Loucy (cell line): ENCODE measurements at regions not wholly inside any gene's neighbourhood (a gene's known extent, or its start where the extent isn't known, plus 50 kb on each side); places are given as distances from the start of the nearest gene placed in this dataset.

Experiments
- H2AFZ ChIP-seq: fragments of 200-600 bp; sonication (generic); 2 replicates; pipeline ENCODE4 v1.6.0; 2016; ENCODE audit warnings: antibody characterized with exemption, mild to moderate bottlenecking, low read length, moderate library complexity
- H3F3A ChIP-seq: fragments of 200-600 bp; 2 replicates; pipeline ENCODE4 v1.6.0; 2016; ENCODE audit warnings: antibody characterized with exemption, low read depth, mild to moderate bottlenecking
- H3K27me3 ChIP-seq: fragments of 200-600 bp; sonication (generic); 2 replicates; pipeline ENCODE4 v1.6.1; 2014; ENCODE audit warnings: low read length, mild to moderate bottlenecking; ENCODE audit not compliant: insufficient read depth, poor library complexity, severe bottlenecking
- H3K36me3 ChIP-seq: fragments of 200-600 bp; sonication (generic); 2 replicates; pipeline ENCODE4 v1.6.1; 2016; ENCODE audit warnings: low read length; ENCODE audit not compliant: insufficient read depth
- H3K4me1 ChIP-seq: fragments of 200-600 bp; sonication (generic); 2 replicates; pipeline ENCODE4 v1.5.1; 2014; ENCODE audit warnings: low read length, mild to moderate bottlenecking; ENCODE audit not compliant: insufficient read depth, poor library complexity, severe bottlenecking
- H3K4me2 ChIP-seq: fragments of 200-600 bp; sonication (generic); 2 replicates; pipeline ENCODE4 v1.6.0; 2014; ENCODE audit warnings: antibody characterized with exemption, low read length, low read depth, mild to moderate bottlenecking; ENCODE audit not compliant: poor library complexity, severe bottlenecking
- H3K4me3 ChIP-seq: fragments of 200-600 bp; sonication (generic); 2 replicates; pipeline ENCODE4 v1.5.1; 2014; ENCODE audit warnings: low read length, mild to moderate bottlenecking, mixed read lengths; ENCODE audit not compliant: poor library complexity, severe bottlenecking
- H3K79me2 ChIP-seq: fragments of 200-600 bp; sonication (generic); 2 replicates; pipeline ENCODE4 v1.6.1; 2014; ENCODE audit warnings: low read length; ENCODE audit not compliant: insufficient read depth
- H3K9ac ChIP-seq: fragments of 200-600 bp; sonication (generic); 2 replicates; pipeline ENCODE4 v1.6.0; 2014; ENCODE audit warnings: mild to moderate bottlenecking, low read depth, low read length, moderate library complexity; ENCODE audit not compliant: poor library complexity, severe bottlenecking
- H3K9me2 ChIP-seq: fragments of 200-600 bp; sonication (generic); replicated peaks from 2 replicates; pipeline ENCODE4 v1.6.1; 2016; ENCODE audit warnings: low read depth, low read length, mixed read lengths
- H3K9me3 ChIP-seq: fragments of 200-600 bp; sonication (generic); 2 replicates; pipeline ENCODE4 v1.6.1; 2014; ENCODE audit warnings: mild to moderate bottlenecking, antibody characterized with exemption, low read length, low read depth; ENCODE audit not compliant: insufficient read depth
- H4K20me1 ChIP-seq: fragments of 200-600 bp; sonication (generic); 2 replicates; pipeline ENCODE4 v1.6.0; 2014; ENCODE audit warnings: antibody characterized with exemption, low read length, mild to moderate bottlenecking; ENCODE audit not compliant: insufficient read depth, poor library complexity, severe bottlenecking
- EZH2phosphoT487 ChIP-seq: fragments of 200-600 bp; IDR thresholded peaks from 2 replicates; pipeline ENCODE4 v1.6.1; 2018; ENCODE audit warnings: antibody characterized with exemption, mild to moderate bottlenecking, moderate library complexity, borderline replicate concordance
- TF ChIP-seq, protein P1 (sequence below): fragments of 200-600 bp; sonication (generic); conservative IDR thresholded peaks from 2 replicates; pipeline ENCODE4 v1.5.1; 2014; ENCODE audit warnings: mild to moderate bottlenecking, antibody characterized with exemption, low read length

DNA sequence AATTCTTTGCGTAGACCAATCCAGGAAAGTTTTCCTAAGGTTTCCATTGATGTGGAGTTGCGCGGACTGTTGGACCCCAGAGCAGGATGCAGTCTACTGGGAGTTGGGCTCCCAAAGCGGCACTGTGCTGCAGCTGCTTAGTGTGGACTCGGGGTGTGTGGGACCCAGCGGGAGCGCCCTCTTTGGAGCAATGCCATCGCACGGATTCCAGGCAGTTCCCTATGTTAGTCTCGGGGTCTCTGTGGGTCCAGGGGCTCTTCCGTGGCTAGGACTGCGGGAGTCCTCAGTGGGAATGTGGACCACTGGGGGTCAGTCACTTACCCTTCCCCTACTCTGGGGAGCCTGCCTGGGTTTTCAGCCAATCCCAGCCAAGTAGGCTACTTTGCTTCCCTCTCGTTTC is 151.7 kb upstream of the OLIG3 start:
- Histone ChIP-seq H3K27me3 (no peaks in the 10 kb centered on the region), H3K9ac (no peak overlapping the region), H3K4me3 (no peak overlapping the region), H3K4me1 (no peaks in the 10 kb centered on the region), H4K20me1 (no peaks in the 10 kb centered on the region), H3K9me2 (no peaks in the 10 kb centered on the region), H3K4me2 (no peak overlapping the region), H3K79me2 (no peaks in the 10 kb centered on the region), H3K9me3 (no peaks in the 10 kb centered on the region), H2AFZ (no peak overlapping the region), H3K36me3 (no peaks in the 10 kb centered on the region), H3F3A (no peaks in the 10 kb centered on the region)
- TF ChIP-seq, protein P1, sequence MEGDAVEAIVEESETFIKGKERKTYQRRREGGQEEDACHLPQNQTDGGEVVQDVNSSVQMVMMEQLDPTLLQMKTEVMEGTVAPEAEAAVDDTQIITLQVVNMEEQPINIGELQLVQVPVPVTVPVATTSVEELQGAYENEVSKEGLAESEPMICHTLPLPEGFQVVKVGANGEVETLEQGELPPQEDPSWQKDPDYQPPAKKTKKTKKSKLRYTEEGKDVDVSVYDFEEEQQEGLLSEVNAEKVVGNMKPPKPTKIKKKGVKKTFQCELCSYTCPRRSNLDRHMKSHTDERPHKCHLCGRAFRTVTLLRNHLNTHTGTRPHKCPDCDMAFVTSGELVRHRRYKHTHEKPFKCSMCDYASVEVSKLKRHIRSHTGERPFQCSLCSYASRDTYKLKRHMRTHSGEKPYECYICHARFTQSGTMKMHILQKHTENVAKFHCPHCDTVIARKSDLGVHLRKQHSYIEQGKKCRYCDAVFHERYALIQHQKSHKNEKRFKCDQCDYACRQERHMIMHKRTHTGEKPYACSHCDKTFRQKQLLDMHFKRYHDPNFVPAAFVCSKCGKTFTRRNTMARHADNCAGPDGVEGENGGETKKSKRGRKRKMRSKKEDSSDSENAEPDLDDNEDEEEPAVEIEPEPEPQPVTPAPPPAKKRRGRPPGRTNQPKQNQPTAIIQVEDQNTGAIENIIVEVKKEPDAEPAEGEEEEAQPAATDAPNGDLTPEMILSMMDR, result no peak
- TF ChIP-seq EZH2phosphoT487, result no peak

DNA sequence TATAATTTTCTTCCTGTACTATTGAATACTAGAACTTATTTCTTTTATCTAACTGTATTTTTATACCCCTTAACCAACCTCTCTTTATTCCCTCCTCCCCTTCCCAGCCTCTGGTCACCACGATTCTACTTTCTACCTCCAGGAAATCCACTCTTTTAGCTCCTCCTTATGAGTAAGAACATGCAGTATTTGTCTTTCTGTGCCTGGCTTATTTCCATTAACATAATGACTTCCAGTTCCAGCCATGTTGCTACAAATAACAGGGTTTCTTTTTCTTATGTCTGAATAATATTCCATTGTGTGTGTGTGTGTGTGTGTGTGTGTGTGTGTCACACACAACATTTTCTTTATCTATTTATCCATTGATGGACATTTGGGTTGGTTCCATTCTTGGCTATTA is 152.3 kb upstream of the OLIG3 start:
- Histone ChIP-seq H3K9me2 (no peaks in the 10 kb centered on the region), H3K9ac (no peak overlapping the region), H3K9me3 (no peaks in the 10 kb centered on the region), H3K4me1 (no peaks in the 10 kb centered on the region), H4K20me1 (no peaks in the 10 kb centered on the region), H3K4me3 (no peak overlapping the region), H3K4me2 (no peak overlapping the region), H3F3A (no peaks in the 10 kb centered on the region), H3K36me3 (no peaks in the 10 kb centered on the region), H3K79me2 (no peaks in the 10 kb centered on the region), H2AFZ (no peak overlapping the region), H3K27me3 (no peaks in the 10 kb centered on the region)
- TF ChIP-seq, protein P1, result no peak
- no peak for TF ChIP-seq EZH2phosphoT487

DNA sequence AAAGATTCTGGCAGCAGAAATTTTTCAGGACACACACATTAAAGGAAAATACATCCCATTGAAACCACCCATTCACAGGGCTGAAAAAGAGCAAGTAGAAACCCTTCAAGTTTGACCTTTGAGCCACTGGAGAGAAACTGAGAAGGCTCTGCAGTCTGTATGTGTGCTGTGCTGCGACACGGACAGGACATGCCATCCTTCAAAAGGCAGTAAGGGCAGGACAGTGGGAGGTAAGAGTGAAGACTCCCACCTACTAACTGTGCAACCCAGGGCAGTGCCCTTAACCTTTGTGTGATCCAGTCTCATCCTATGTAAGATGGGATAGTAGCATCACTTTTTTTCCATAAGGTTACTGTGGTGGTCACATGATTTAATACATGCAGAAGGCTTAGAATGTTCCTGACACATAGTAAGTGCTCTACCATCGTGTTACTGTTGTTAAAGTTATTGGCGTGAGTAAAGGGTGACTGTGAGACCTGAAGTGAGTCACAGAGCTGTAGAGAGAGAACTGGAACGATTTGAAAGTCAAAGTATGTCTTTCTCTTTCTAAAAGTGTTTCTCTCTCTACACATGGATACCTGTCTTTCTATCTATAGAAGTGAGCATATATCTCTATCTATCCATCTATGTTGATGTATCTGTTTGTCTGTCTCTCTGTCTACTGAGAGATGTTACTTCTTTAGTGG is 153.7 kb upstream of the OLIG3 start:
- no peak overlapping the region for H3K4me2 ChIP-seq
- no peaks in the 10 kb centered on the region for H3K9me3 ChIP-seq
- no peaks in the 10 kb centered on the region for H3K79me2 ChIP-seq
- no peaks in the 10 kb centered on the region for H3F3A ChIP-seq
- no peak overlapping the region for H3K4me3 ChIP-seq
- no peak overlapping the region for H3K9ac ChIP-seq
- H3K27me3 ChIP-seq, result no peaks in the 10 kb centered on the region
- H3K4me1 ChIP-seq, result no peaks in the 10 kb centered on the region
- TF ChIP-seq EZH2phosphoT487, result no peak
- TF ChIP-seq, protein P1, result no peak
- H4K20me1 ChIP-seq, result no peaks in the 10 kb centered on the region
- no peak overlapping the region for H2AFZ ChIP-seq
- no peaks in the 10 kb centered on the region for H3K9me2 ChIP-seq
- no peaks in the 10 kb centered on the region for H3K36me3 ChIP-seq
